ENCODE measurements at regions not wholly inside any gene's neighbourhood (a gene's known extent, or its start where the extent isn't known, plus 50 kb on each side); places are given as distances from the start of the nearest gene placed in this dataset.

GRCh38 chr12:125222876-125223275, 157.6 kb downstream of the AACS start:
- Histone ChIP-seq H3K36me3 (ENCODE audit: control insufficient read depth in 4 of 4, insufficient read depth in 4 of 4, low read length in 3 of 4) (no peaks in the 10 kb centered on the region), H3K9me3 (ENCODE audit: control extremely low read depth in 1 of 5, control insufficient read depth in 4 of 5, insufficient read depth in 2 of 5, low read depth in 1 of 5, low read length in 4 of 5) (no peaks in the 10 kb centered on the region), H3K27ac (ENCODE audit: insufficient read depth in 1 of 2, low read depth in 1 of 2, low read length in 2 of 2, poor library complexity in 1 of 2, severe bottlenecking in 2 of 2) (no peak overlapping the region), H3K27me3 (replicated peaks in 2 of 5; ENCODE audit: control insufficient read depth in 4 of 5, insufficient read depth in 5 of 5, low read length in 4 of 5) (peaks cover 0 to 17% (median 2%) of the 10 kb centered on the region in 5 experiments), H3K4me3 (ENCODE audit: control insufficient read depth in 1 of 7, extremely low read depth in 1 of 7, insufficient read depth in 4 of 7, low read depth in 2 of 7, low read length in 6 of 7) (no peak overlapping the region), H3K4me1 (ENCODE audit: control extremely low read depth in 1 of 4, control insufficient read depth in 4 of 4, insufficient read depth in 4 of 4, low read length in 3 of 4) (no peaks in the 10 kb centered on the region)
- DNase-seq, result peak; percentile 7 to 60 (median 49)
- ChIA-PET CTCF (no interaction called here), POLR2A (no interaction called here)
- 0% methylated on average over 2 of the region's 3 CpGs for WGBS (ENCODE audit: insufficient coverage)

- H3K4me1 ChIP-seq (ENCODE audit: control extremely low read depth in 1 of 4, control insufficient read depth in 4 of 4, insufficient read depth in 4 of 4, low read length in 3 of 4), result no peaks in the 10 kb centered on the region
- 98% methylated on average over 4 of the region's 4 CpGs for WGBS (ENCODE audit: insufficient coverage)
- POLR2A ChIA-PET, result interaction anchor here (0.6 kb wide), 1 partner anchor 115 kb away, joined by 5 read pairs; no protein-coding TSS in a partner anchor
- CTCF ChIA-PET, result no interaction called here
- H3K4me3 ChIP-seq (ENCODE audit: control insufficient read depth in 1 of 7, extremely low read depth in 1 of 7, insufficient read depth in 4 of 7, low read depth in 2 of 7, low read length in 6 of 7), result no peak overlapping the region
- H3K27me3 ChIP-seq (replicated peaks in 2 of 5; ENCODE audit: control insufficient read depth in 4 of 5, insufficient read depth in 5 of 5, low read length in 4 of 5), result peaks cover 0 to 4% (median 0%) of the 10 kb centered on the region in 5 experiments
- no peaks in the 10 kb centered on the region for H3K36me3 ChIP-seq (ENCODE audit: control insufficient read depth in 4 of 4, insufficient read depth in 4 of 4, low read length in 3 of 4)
- no peak for DNase-seq
- H3K27ac ChIP-seq (ENCODE audit: insufficient read depth in 1 of 2, low read depth in 1 of 2, low read length in 2 of 2, poor library complexity in 1 of 2, severe bottlenecking in 2 of 2), result no peak overlapping the region
- H3K9me3 ChIP-seq (ENCODE audit: control extremely low read depth in 1 of 5, control insufficient read depth in 4 of 5, insufficient read depth in 2 of 5, low read depth in 1 of 5, low read length in 4 of 5), result no peaks in the 10 kb centered on the region
Observed at GRCh38 chr12:125225641-125226040, 160.4 kb downstream of the AACS start.

GRCh38 chr12:125228519-125229260, 163.5 kb downstream of the AACS start:
- ChIA-PET POLR2A (no interaction called here), CTCF (no interaction called here)
- H3K4me3 ChIP-seq (ENCODE audit: control insufficient read depth in 1 of 7, extremely low read depth in 1 of 7, insufficient read depth in 4 of 7, low read depth in 2 of 7, low read length in 6 of 7), result no peak overlapping the region
- WGBS (ENCODE audit: insufficient coverage), result 86% methylated on average over 15 of the region's 18 CpGs
- H3K4me1 ChIP-seq (ENCODE audit: control extremely low read depth in 1 of 4, control insufficient read depth in 4 of 4, insufficient read depth in 4 of 4, low read length in 3 of 4), result no peaks in the 10 kb centered on the region
- H3K36me3 ChIP-seq (ENCODE audit: control insufficient read depth in 4 of 4, insufficient read depth in 4 of 4, low read length in 3 of 4), result no peaks in the 10 kb centered on the region
- DNase-seq, result no peak
- H3K27ac ChIP-seq (ENCODE audit: insufficient read depth in 1 of 2, low read depth in 1 of 2, low read length in 2 of 2, poor library complexity in 1 of 2, severe bottlenecking in 2 of 2), result no peak overlapping the region
- peaks cover 0 to 7% (median 0%) of the 10 kb centered on the region in 5 experiments for H3K27me3 ChIP-seq (replicated peaks in 2 of 5; ENCODE audit: control insufficient read depth in 4 of 5, insufficient read depth in 5 of 5, low read length in 4 of 5)
- peaks cover 0 to 5% (median 0%) of the 10 kb centered on the region in 5 experiments for H3K9me3 ChIP-seq (ENCODE audit: control extremely low read depth in 1 of 5, control insufficient read depth in 4 of 5, insufficient read depth in 2 of 5, low read depth in 1 of 5, low read length in 4 of 5)

- ChIA-PET POLR2A (no interaction called here), CTCF (no interaction called here)
- peaks cover 0 to 11% (median 0%) of the 10 kb centered on the region in 5 experiments for H3K27me3 ChIP-seq (replicated peaks in 2 of 5; ENCODE audit: control insufficient read depth in 4 of 5, insufficient read depth in 5 of 5, low read length in 4 of 5)
- H3K27ac ChIP-seq (ENCODE audit: insufficient read depth in 1 of 2, low read depth in 1 of 2, low read length in 2 of 2, poor library complexity in 1 of 2, severe bottlenecking in 2 of 2), result no peak overlapping the region
- H3K4me1 ChIP-seq (ENCODE audit: control extremely low read depth in 1 of 4, control insufficient read depth in 4 of 4, insufficient read depth in 4 of 4, low read length in 3 of 4), result no peaks in the 10 kb centered on the region
- DNase-seq, result no peak
- H3K4me3 ChIP-seq (ENCODE audit: control insufficient read depth in 1 of 7, extremely low read depth in 1 of 7, insufficient read depth in 4 of 7, low read depth in 2 of 7, low read length in 6 of 7), result no peak overlapping the region
- peaks cover 0 to 5% (median 0%) of the 10 kb centered on the region in 5 experiments for H3K9me3 ChIP-seq (ENCODE audit: control extremely low read depth in 1 of 5, control insufficient read depth in 4 of 5, insufficient read depth in 2 of 5, low read depth in 1 of 5, low read length in 4 of 5)
- H3K36me3 ChIP-seq (ENCODE audit: control insufficient read depth in 4 of 4, insufficient read depth in 4 of 4, low read length in 3 of 4), result no peaks in the 10 kb centered on the region
- 95% methylated on average over 11 of the region's 14 CpGs for WGBS (ENCODE audit: insufficient coverage)
Observed at GRCh38 chr12:125229878-125230530, 164.8 kb downstream of the AACS start.

- peaks cover 0 to 14% (median 0%) of the 10 kb centered on the region in 5 experiments for H3K27me3 ChIP-seq (replicated peaks in 2 of 5; ENCODE audit: control insufficient read depth in 4 of 5, insufficient read depth in 5 of 5, low read length in 4 of 5)
- H3K27ac ChIP-seq (ENCODE audit: insufficient read depth in 1 of 2, low read depth in 1 of 2, low read length in 2 of 2, poor library complexity in 1 of 2, severe bottlenecking in 2 of 2), result no peak overlapping the region
- no peak for DNase-seq
- 83% methylated on average over 1 of the region's 1 CpG for WGBS (ENCODE audit: insufficient coverage)
- CTCF ChIA-PET, result no interaction called here
- no peaks in the 10 kb centered on the region for H3K36me3 ChIP-seq (ENCODE audit: control insufficient read depth in 4 of 4, insufficient read depth in 4 of 4, low read length in 3 of 4)
- peaks cover 0 to 5% (median 0%) of the 10 kb centered on the region in 5 experiments for H3K9me3 ChIP-seq (ENCODE audit: control extremely low read depth in 1 of 5, control insufficient read depth in 4 of 5, insufficient read depth in 2 of 5, low read depth in 1 of 5, low read length in 4 of 5)
- POLR2A ChIA-PET, result interaction anchor here (0.6 kb wide), 1 partner anchor 23 kb away, joined by 3 read pairs; no protein-coding TSS in a partner anchor
- H3K4me1 ChIP-seq (ENCODE audit: control extremely low read depth in 1 of 4, control insufficient read depth in 4 of 4, insufficient read depth in 4 of 4, low read length in 3 of 4), result no peaks in the 10 kb centered on the region
- H3K4me3 ChIP-seq (ENCODE audit: control insufficient read depth in 1 of 7, extremely low read depth in 1 of 7, insufficient read depth in 4 of 7, low read depth in 2 of 7, low read length in 6 of 7), result no peak overlapping the region
Observed at GRCh38 chr12:125233319-125233718, 168.1 kb downstream of the AACS start.

- no peak for DNase-seq
- Histone ChIP-seq H3K4me1 (ENCODE audit: control extremely low read depth in 1 of 4, control insufficient read depth in 4 of 4, insufficient read depth in 4 of 4, low read length in 3 of 4) (no peaks in the 10 kb centered on the region), H3K27ac (ENCODE audit: insufficient read depth in 1 of 2, low read depth in 1 of 2, low read length in 2 of 2, poor library complexity in 1 of 2, severe bottlenecking in 2 of 2) (no peak overlapping the region), H3K27me3 (replicated peaks in 2 of 5; ENCODE audit: control insufficient read depth in 4 of 5, insufficient read depth in 5 of 5, low read length in 4 of 5) (peaks cover 0 to 28% (median 2%) of the 10 kb centered on the region in 5 experiments), H3K36me3 (ENCODE audit: control insufficient read depth in 4 of 4, insufficient read depth in 4 of 4, low read length in 3 of 4) (no peaks in the 10 kb centered on the region), H3K4me3 (ENCODE audit: control insufficient read depth in 1 of 7, extremely low read depth in 1 of 7, insufficient read depth in 4 of 7, low read depth in 2 of 7, low read length in 6 of 7) (no peak overlapping the region), H3K9me3 (ENCODE audit: control extremely low read depth in 1 of 5, control insufficient read depth in 4 of 5, insufficient read depth in 2 of 5, low read depth in 1 of 5, low read length in 4 of 5) (no peaks in the 10 kb centered on the region)
- ChIA-PET CTCF (interaction anchor here (1.3 kb wide), 1 partner anchor 18 kb away, joined by 3 read pairs; no protein-coding TSS in a partner anchor), POLR2A (no interaction called here)
- WGBS (ENCODE audit: insufficient coverage), result 96% methylated on average over 10 of the region's 11 CpGs
Observed at GRCh38 chr12:125239563-125239962, 174.3 kb downstream of the AACS start.

GRCh38 chr12:125240717-125241116, 175.5 kb downstream of the AACS start:
- H3K36me3 ChIP-seq (ENCODE audit: control insufficient read depth in 4 of 4, insufficient read depth in 4 of 4, low read length in 3 of 4), result no peaks in the 10 kb centered on the region
- no peak for DNase-seq
- no peak overlapping the region for H3K27ac ChIP-seq (ENCODE audit: insufficient read depth in 1 of 2, low read depth in 1 of 2, low read length in 2 of 2, poor library complexity in 1 of 2, severe bottlenecking in 2 of 2)
- H3K27me3 ChIP-seq (replicated peaks in 2 of 5; ENCODE audit: control insufficient read depth in 4 of 5, insufficient read depth in 5 of 5, low read length in 4 of 5), result peaks cover 0 to 32% (median 4%) of the 10 kb centered on the region in 5 experiments
- H3K4me1 ChIP-seq (ENCODE audit: control extremely low read depth in 1 of 4, control insufficient read depth in 4 of 4, insufficient read depth in 4 of 4, low read length in 3 of 4), result no peaks in the 10 kb centered on the region
- CTCF ChIA-PET, result interaction anchor here (1.3 kb wide), 1 partner anchor 19 kb away, joined by 3 read pairs; no protein-coding TSS in a partner anchor
- H3K9me3 ChIP-seq (ENCODE audit: control extremely low read depth in 1 of 5, control insufficient read depth in 4 of 5, insufficient read depth in 2 of 5, low read depth in 1 of 5, low read length in 4 of 5), result no peaks in the 10 kb centered on the region
- POLR2A ChIA-PET, result no interaction called here
- no peak overlapping the region for H3K4me3 ChIP-seq (ENCODE audit: control insufficient read depth in 1 of 7, extremely low read depth in 1 of 7, insufficient read depth in 4 of 7, low read depth in 2 of 7, low read length in 6 of 7)
- WGBS (ENCODE audit: insufficient coverage), result 80% methylated on average over 10 of the region's 17 CpGs

Data from common myeloid progenitor, CD34-positive (primary cell).